ENCODE measurements at regions not wholly inside any gene's neighbourhood (a gene's known extent, or its start where the extent isn't known, plus 50 kb on each side); places are given as distances from the start of the nearest gene placed in this dataset.

DNA sequence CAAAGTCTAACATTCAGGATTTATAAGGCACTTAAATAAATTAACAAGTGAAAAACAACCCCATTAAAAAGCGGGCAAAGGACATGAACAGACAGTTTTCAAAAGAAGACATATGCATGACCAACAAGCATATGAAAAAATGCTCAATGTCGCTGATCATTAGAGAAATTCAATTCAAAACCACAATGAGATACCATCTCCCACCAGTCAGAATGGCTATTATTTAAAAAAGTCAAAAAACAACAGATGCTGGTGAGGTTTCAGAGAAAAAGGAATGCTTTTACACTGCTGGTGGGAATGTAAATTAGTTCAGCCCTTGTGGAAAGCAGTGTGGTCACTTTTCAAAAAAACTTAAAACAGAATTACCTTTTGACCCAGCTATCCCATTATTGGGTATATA, 60.7 kb upstream of the BDKRB2 start:
- ATAC-seq (no peak), DNase-seq (ENCODE audit: low spot score) (no peak)

DNA sequence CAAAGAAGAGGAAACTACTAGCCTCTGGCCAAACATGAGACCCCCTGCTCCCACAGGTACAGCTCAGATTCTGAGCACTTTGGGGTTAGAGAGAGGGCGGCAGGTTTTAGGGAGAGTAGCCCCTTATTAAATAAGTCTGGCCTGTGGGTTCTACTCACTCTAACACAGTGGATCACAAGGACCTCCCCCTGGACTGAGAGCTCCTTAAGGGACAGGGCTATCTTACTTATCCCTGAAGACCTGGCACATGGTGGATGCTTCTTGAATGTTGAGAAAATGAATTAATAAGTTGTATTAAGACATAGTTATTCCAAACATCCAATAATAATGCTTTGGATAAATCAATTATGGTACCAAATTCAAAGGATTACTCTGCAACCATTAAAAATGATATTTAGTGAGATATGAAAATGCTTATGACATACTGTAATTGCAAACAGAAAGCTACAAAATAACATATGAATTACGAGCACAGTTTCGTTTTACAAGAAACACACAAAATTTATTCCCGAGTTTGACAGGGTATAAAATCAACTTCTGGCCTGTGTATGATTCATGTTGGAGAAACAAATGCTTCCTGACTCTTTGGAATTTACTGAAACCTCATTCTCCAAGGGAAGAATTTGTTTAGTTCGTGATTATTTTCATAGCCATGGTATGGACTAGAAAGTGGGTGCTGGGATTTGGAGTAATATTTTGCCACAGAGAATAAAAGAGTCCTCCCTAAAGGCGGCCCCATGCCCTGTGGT, 59.3 kb upstream of the BDKRB2 start:
- ATAC-seq (no peak), DNase-seq (ENCODE audit: low spot score) (no peak)

DNA sequence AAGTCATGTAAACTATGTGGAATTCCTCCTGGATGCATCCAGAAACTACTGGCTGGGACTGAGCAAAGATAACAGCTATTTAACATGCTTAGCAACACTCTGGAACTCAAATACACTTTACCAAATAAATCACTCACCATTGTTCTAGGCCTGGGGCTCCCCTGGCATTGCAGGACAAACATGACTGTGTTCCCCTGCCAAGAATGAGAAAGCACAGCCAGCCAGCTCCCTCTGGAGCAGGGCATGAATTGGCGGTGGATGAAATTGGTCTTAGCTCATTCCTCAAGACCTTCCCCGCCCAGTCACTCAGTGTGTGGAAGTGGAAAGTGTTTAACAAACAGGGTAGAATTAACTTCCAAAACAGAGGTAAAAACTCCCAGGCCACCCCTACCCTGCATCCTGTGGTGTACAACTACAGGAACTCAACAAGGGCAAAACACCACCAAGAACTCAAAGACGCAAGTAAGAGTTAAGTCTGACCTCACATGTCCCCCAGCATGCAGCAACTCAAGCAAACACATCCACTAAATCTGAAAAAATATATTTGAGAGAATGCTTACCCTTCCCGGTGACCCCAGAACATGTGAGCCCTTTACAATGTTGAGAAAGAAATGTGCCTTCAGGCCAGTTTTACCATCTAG, 58.4 kb upstream of the BDKRB2 start:
- DNase-seq (ENCODE audit: low spot score) = no peak

DNA sequence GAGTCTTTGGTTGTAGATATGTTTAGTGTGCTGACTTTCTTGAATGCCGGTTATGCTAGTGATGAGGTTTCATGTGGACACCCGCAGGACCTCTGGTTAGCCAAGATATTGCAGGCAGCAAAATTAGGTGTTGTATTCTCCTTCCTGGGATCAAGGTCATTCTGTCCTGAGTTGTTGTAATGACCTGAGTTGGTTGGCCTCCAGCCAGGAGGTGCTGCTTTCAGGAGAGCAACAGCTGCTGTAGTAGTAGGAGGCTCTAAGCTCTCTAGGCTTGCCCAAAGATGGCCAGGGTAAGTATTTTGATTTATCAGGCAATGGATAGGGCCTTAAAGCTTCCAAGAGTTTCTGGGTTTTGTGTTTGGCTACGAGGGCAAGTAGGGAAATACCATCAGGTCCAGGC, 56.0 kb upstream of the BDKRB2 start:
- ATAC-seq (no peak), DNase-seq (ENCODE audit: low spot score) (no peak)

More for the DNA sequence above, 58.4 kb upstream of the BDKRB2 start:
- ATAC-seq = peak; percentile 23

DNA sequence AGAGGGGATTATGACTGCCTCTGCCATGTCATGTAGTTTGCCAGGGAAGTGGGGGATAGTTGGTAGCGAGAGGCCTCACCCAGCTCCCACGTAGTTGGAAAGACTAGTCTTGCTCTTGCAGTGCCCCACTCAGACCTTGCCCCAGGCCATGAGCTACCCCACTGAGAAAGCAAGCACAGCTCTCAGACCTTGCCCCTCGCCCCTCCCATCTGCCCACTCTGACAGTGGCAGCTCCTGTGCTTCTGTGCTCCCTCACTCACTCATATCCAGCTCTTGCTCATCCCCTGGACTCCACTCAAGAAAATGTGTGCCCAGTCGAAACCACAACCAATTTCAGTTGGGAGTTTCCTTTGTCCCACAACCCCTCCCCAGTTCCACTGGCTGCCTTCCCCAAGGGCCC, 55.5 kb upstream of the BDKRB2 start:
- no peak for DNase-seq (ENCODE audit: low spot score)
- ATAC-seq = no peak

DNA sequence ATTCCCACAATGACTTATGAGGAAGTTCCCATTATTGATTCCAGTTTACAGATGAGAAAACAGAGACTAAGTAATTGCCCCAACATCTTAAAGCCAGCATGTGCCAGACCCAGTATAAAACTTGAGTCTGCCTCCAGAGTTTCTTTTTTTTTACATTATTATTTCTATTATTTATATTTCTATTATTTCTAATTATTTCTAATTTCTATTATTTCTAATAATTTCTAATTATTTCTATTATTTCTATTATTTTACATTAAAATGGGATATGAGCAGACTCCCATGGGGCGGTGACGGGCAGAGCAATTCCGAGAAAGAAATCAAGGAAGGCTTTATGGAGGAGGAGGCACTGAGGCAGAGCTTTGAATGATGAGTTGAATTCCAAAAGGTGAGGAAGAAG, 54.4 kb upstream of the BDKRB2 start:
- no peak for ATAC-seq

DNA sequence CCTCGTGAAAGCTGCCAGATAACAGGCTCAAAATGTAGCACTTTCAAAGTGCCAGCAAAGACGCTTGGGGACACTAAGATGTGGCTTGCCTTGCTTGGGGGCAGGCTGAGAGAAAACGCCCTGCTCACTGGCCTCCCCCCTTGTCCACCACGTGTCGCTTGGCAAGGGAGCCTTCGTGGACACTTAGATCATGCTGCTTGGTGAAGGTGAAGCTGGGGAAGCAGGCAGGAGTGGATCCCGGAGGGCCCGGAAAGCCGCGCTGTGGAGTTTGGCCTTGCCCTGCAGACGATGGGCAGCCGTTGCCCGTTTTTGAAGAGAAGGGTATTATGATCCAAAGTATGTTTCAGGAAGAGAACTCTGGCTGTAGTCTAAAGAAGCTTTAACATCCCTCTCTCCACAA, 53.4 kb upstream of the BDKRB2 start:
- DNase-seq (ENCODE audit: low spot score) = no peak
- ATAC-seq = no peak

More for the DNA sequence above, 54.4 kb upstream of the BDKRB2 start:
- DNase-seq (ENCODE audit: low spot score) = no peak

DNA sequence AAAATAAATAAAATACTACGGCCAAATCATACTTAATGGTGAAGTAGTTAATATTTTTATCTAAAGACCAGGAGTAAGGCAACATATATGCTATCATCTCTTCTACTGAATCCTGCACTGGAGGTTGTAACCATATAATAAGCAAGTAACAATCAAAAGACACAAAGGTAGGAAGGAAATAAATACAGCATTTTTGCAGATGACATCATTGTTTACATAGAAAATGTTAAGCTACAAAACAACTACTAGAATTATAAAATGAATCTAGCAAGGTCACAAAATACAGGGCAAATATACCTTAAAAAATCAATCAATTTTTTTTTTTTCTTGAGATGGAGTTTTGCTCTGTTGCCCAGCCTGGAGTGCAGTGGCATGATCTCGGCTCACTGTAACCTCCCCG, 51.6 kb upstream of the BDKRB2 start:
- no peak for DNase-seq (ENCODE audit: low spot score)
- no peak for ATAC-seq

Measured in left lobe of liver (tissue), 2 donors.